GM23338 (cell line): ENCODE measurements at regions not wholly inside any gene's neighbourhood (a gene's known extent, or its start where the extent isn't known, plus 50 kb on each side); places are given as distances from the start of the nearest gene placed in this dataset.

Experiments used
- ATAC-seq: fragments of 200-7000 bp; cut with Tn5 transposase; 3 replicates; pipeline ENCODE4 v1.9.1; 2020
- DNase-seq: peaks from one replicate; pipeline ENCODE4 v3.0.0-alpha.2; 2015; ENCODE audit warnings: low spot score
- H2AFZ ChIP-seq: fragments of 200-600 bp; sonication (generic); 2 replicates; pipeline ENCODE4 v1.8.0; 2016; ENCODE audit warnings: antibody characterized with exemption, mild to moderate bottlenecking, moderate library complexity
- H3F3A ChIP-seq: fragments of 200-600 bp; sonication (generic); replicated peaks from 2 replicates; pipeline ENCODE4 v1.8.0; 2017; ENCODE audit warnings: antibody characterized with exemption, mixed run types, low read depth
- H3K27ac ChIP-seq: fragments of 200-600 bp; sonication (generic); 2 replicates; pipeline ENCODE4 v1.6.1; 2016; ENCODE audit warnings: low read depth
- H3K27me3 ChIP-seq: fragments of 200-600 bp; sonication (generic); 2 replicates; pipeline ENCODE4 v1.8.0; 2016; ENCODE audit warnings: mild to moderate bottlenecking, mixed run types, moderate library complexity; ENCODE audit not compliant: insufficient read depth
- H3K36me3 ChIP-seq: fragments of 200-600 bp; sonication (generic); 2 replicates; pipeline ENCODE4 v1.8.0; 2016; ENCODE audit warnings: mild to moderate bottlenecking; ENCODE audit not compliant: insufficient read depth
- H3K4me1 ChIP-seq: fragments of 200-600 bp; sonication (generic); 2 replicates; pipeline ENCODE4 v1.8.0; 2016; ENCODE audit warnings: mild to moderate bottlenecking, moderate library complexity; ENCODE audit not compliant: insufficient read depth
- H3K4me2 ChIP-seq: fragments of 200-600 bp; sonication (generic); 2 replicates; pipeline ENCODE4 v1.7.1; 2017; ENCODE audit warnings: mixed run types
- H3K4me3 ChIP-seq: fragments of 200-600 bp; sonication (generic); 2 replicates; pipeline ENCODE4 v1.6.1; 2016; ENCODE audit warnings: mixed run types
- H3K79me2 ChIP-seq: fragments of 200-600 bp; sonication (generic); replicated peaks from 2 replicates; pipeline ENCODE4 v1.8.0; 2017; ENCODE audit warnings: mild to moderate bottlenecking; ENCODE audit not compliant: insufficient read depth
- H3K9me2 ChIP-seq: fragments of 200-600 bp; sonication (generic); 2 replicates; pipeline ENCODE4 v1.8.0; 2017; ENCODE audit not compliant: insufficient read depth
- H4K20me1 ChIP-seq: fragments of 200-600 bp; sonication (generic); replicated peaks from 2 replicates; pipeline ENCODE4 v1.8.0; 2017; ENCODE audit warnings: mild to moderate bottlenecking; ENCODE audit not compliant: insufficient read depth
- H3K27ac Mint-ChIP-seq: 2 replicates; pipeline ENCODE4 v1.8.0; 2020; ENCODE audit warnings: inconsistent platforms, mild to moderate bottlenecking, moderate library complexity, mixed read lengths
- H3K27me3 Mint-ChIP-seq: 3 replicates; pipeline ENCODE4 v1.8.0; 2022; ENCODE audit warnings: low read depth, mild to moderate bottlenecking, moderate library complexity, mixed read lengths, inconsistent platforms; ENCODE audit not compliant: insufficient read depth, poor library complexity
- H3K36me3 Mint-ChIP-seq: 3 replicates; pipeline ENCODE4 v1.8.0; 2021; ENCODE audit warnings: low read depth, mild to moderate bottlenecking, inconsistent platforms, moderate library complexity, mixed read lengths
- H3K4me1 Mint-ChIP-seq: 3 replicates; pipeline ENCODE4 v1.8.0; 2020; ENCODE audit warnings: mild to moderate bottlenecking, inconsistent platforms, mixed read lengths
- H3K4me3 Mint-ChIP-seq: 3 replicates; pipeline ENCODE4 v1.8.0; 2021; ENCODE audit warnings: moderate library complexity, mild to moderate bottlenecking, inconsistent platforms, mixed read lengths
- H3K9me3 Mint-ChIP-seq: 3 replicates; pipeline ENCODE4 v1.8.0; 2020; ENCODE audit warnings: moderate library complexity, mild to moderate bottlenecking, inconsistent platforms, mixed read lengths
- CREB1 ChIP-seq: fragments of 250-450 bp; sonication (Bioruptor Pico); IDR thresholded peaks from 2 replicates; pipeline ENCODE4 v1.5.0; 2020; ENCODE audit warnings: low read depth, mild to moderate bottlenecking, moderate library complexity
- CTCF ChIP-seq, 2 experiments: fragments of 200-600 bp in 1 of 2; sonication (generic) in 1 of 2; conservative IDR thresholded peaks; 2 replicates each; pipeline versions ENCODE4 v1.5.1 to v1.6.1; 2016 to 2017; ENCODE audit warnings: antibody characterized with exemption in 2 of 2, low read depth in 2 of 2, mild to moderate bottlenecking in 2 of 2, moderate library complexity in 1 of 2
- ETS1 ChIP-seq: IDR thresholded peaks from 2 replicates; pipeline ENCODE4 v1.6.1; 2016; ENCODE audit warnings: antibody characterized with exemption
- EZH2 ChIP-seq: fragments of 200-600 bp; sonication (generic); IDR thresholded peaks from one replicate; pipeline ENCODE4 v1.8.0; 2017; ENCODE audit warnings: antibody characterized with exemption, mild to moderate bottlenecking, low read depth; ENCODE audit not compliant: unreplicated experiment
- JUNB ChIP-seq: IDR thresholded peaks from one replicate; pipeline ENCODE4 v1.6.1; 2016; ENCODE audit warnings: antibody characterized with exemption; ENCODE audit not compliant: unreplicated experiment
- NANOG ChIP-seq: IDR thresholded peaks from 2 replicates; pipeline ENCODE4 v1.6.1; 2016; ENCODE audit warnings: antibody characterized with exemption, borderline replicate concordance
- POLR2AphosphoS5 ChIP-seq: IDR thresholded peaks from 2 replicates; pipeline ENCODE4 v1.6.1; 2016; ENCODE audit warnings: antibody characterized with exemption, low read depth
- REST ChIP-seq: IDR thresholded peaks from one replicate; pipeline ENCODE4 v1.6.1; 2018; ENCODE audit warnings: antibody characterized with exemption; ENCODE audit not compliant: unreplicated experiment
- STAT1 ChIP-seq: IDR thresholded peaks from one replicate; pipeline ENCODE4 v1.6.1; 2016; ENCODE audit warnings: antibody characterized with exemption; ENCODE audit not compliant: unreplicated experiment
- ZNF114 ChIP-seq: fragments of 250-450 bp; sonication (Bioruptor Pico); IDR thresholded peaks from 2 replicates; pipeline ENCODE4 v1.5.0; 2020; ENCODE audit warnings: mild to moderate bottlenecking, moderate library complexity
- ZNF331 ChIP-seq: fragments of 250-450 bp; sonication (Bioruptor Pico); IDR thresholded peaks from 2 replicates; pipeline ENCODE4 v1.5.0; 2020; ENCODE audit warnings: low read depth, mild to moderate bottlenecking, moderate library complexity
- ZNF462 ChIP-seq: fragments of 250-450 bp; sonication (Bioruptor Pico); IDR thresholded peaks from 2 replicates; pipeline ENCODE4 v1.5.0; 2020; ENCODE audit warnings: mild to moderate bottlenecking, moderate library complexity

- TF ChIP-seq ZNF462 (CRISPR knock-in tag) (no peak), STAT1 (no peak), ETS1 (no peak), JUNB (no peak)
These were observed 190.4 kb upstream of the KCTD3 start (continued) for GRCh38 chr1:215376544-215377264.

GRCh38 chr1:215377746-215378145, 189.4 kb upstream of the KCTD3 start:
- ATAC-seq: no peak
- H3K4me3 Mint-ChIP-seq: no peak overlapping the region
- no peak overlapping the region for H3K4me2 ChIP-seq
- TF ChIP-seq POLR2AphosphoS5: no peak
- no peak for TF ChIP-seq CTCF (conservative IDR thresholded peaks at IDR 0.05; ENCODE audit: low read depth in 2 of 2)
- TF ChIP-seq EZH2: no peak
- TF ChIP-seq STAT1: no peak
- no peak for TF ChIP-seq REST
- TF ChIP-seq CREB1 (CRISPR knock-in tag): no peak
- TF ChIP-seq JUNB: no peak
- no peak for TF ChIP-seq ZNF331 (CRISPR knock-in tag)
- TF ChIP-seq ZNF114 (CRISPR knock-in tag): no peak
- no peak for TF ChIP-seq NANOG

More at GRCh38 chr1:215377746-215378145, 189.4 kb upstream of the KCTD3 start:
- Histone ChIP-seq H3K4me1 (no peaks in the 10 kb centered on the region), H3K9me2 (no peaks in the 10 kb centered on the region), H3K36me3 (no peaks in the 10 kb centered on the region), H3K79me2 (no peaks in the 10 kb centered on the region), H2AFZ (no peak overlapping the region), H3K27ac (no peak overlapping the region), H3F3A (no peaks in the 10 kb centered on the region), H3K27me3 (no peaks in the 10 kb centered on the region), H3K4me3 (no peak overlapping the region), H4K20me1 (no peaks in the 10 kb centered on the region)
- no peaks in the 10 kb centered on the region for H3K4me1 Mint-ChIP-seq
- DNase-seq: no peak
- no peaks in the 10 kb centered on the region for H3K27me3 Mint-ChIP-seq
- H3K9me3 Mint-ChIP-seq: no peaks in the 10 kb centered on the region; the same call in 2 of the 3 replicates
- no peaks in the 10 kb centered on the region for H3K36me3 Mint-ChIP-seq
- no peak overlapping the region for H3K27ac Mint-ChIP-seq
